HepG2 (cell line): ENCODE measurements at regions not wholly inside any gene's neighbourhood (a gene's known extent, or its start where the extent isn't known, plus 50 kb on each side); places are given as distances from the start of the nearest gene placed in this dataset.
A peak's percentile ranks its signal among the peaks of the same experiment; 100 is the strongest.

Source experiments
- AGO2 ChIP-seq: fragments of 200-400 bp; formaldehyde crosslinking; optimal IDR thresholded peaks from 2 replicates; pipeline ENCODE3; 2017; ENCODE audit warnings: mild to moderate bottlenecking, low read depth, low read length, moderate library complexity
- KDM2A ChIP-seq: sonication (generic); formaldehyde crosslinking; IDR thresholded peaks from 2 replicates; pipeline ENCODE4 v1.4.0; 2020; ENCODE audit warnings: low read depth, missing genetic modification reagents, borderline replicate concordance
- PITX1 ChIP-seq: sonication (generic); formaldehyde crosslinking; IDR thresholded peaks from 2 replicates; pipeline ENCODE4 v1.5.1; 2020; ENCODE audit warnings: mild to moderate bottlenecking, missing genetic modification reagents
- RBM22 ChIP-seq: fragments of 200-400 bp; formaldehyde crosslinking; optimal IDR thresholded peaks from 2 replicates; pipeline ENCODE3; 2017; ENCODE audit warnings: mild to moderate bottlenecking, low read length, moderate library complexity
- TF ChIP-seq, protein P1 (sequence below): sonication (generic); formaldehyde crosslinking; IDR thresholded peaks from 2 replicates; pipeline ENCODE4 v1.5.1; 2020; ENCODE audit warnings: mild to moderate bottlenecking, missing genetic modification reagents, moderate library complexity
- TF ChIP-seq, protein P2 (sequence below): sonication (generic); formaldehyde crosslinking; IDR thresholded peaks from 2 replicates; pipeline ENCODE4 v1.4.0; 2020; ENCODE audit warnings: missing genetic modification reagents
- TF ChIP-seq, protein P3 (sequence below): sonication (generic); formaldehyde crosslinking; IDR thresholded peaks from 2 replicates; pipeline ENCODE4 v1.4.0; 2020; ENCODE audit warnings: missing genetic modification reagents, borderline replicate concordance
- TF ChIP-seq, protein P4 (sequence below): sonication (generic); formaldehyde crosslinking; IDR thresholded peaks from 2 replicates; pipeline ENCODE4 v1.4.0; 2020; ENCODE audit warnings: mild to moderate bottlenecking, low read depth, missing genetic modification reagents

DNA sequence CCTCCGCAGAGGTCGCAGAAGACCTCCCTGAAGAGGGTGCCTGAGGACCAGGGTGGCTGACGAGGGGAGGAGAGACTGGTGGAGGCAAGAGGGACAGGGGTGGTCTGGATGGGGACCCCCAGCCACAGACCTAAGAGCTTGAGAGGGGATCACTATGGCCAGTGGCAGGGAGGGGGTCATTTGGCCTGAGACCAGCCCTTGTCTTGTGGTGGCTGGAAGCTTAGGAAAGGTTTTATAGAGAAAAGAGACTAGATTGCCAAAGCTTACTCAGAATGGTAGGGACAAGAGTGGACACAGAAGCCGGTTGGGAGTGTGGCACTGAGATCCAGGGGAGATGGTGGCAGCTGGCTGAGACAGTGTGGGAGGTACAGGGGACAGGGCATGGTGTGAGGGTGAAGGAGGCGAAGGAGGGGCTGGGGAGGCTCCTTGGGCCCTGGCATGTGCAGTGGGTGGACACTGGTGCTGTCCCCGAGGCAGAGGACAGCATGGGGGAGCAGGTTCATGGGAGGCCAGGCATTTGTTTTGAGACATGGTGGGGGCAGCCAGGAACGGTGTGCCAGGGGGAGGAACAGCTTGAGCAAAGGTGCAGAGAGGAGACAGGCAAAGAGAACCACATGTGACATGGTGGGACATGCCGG, 123.0 kb downstream of the C9orf50 start (continued):
- TF ChIP-seq, protein P1, sequence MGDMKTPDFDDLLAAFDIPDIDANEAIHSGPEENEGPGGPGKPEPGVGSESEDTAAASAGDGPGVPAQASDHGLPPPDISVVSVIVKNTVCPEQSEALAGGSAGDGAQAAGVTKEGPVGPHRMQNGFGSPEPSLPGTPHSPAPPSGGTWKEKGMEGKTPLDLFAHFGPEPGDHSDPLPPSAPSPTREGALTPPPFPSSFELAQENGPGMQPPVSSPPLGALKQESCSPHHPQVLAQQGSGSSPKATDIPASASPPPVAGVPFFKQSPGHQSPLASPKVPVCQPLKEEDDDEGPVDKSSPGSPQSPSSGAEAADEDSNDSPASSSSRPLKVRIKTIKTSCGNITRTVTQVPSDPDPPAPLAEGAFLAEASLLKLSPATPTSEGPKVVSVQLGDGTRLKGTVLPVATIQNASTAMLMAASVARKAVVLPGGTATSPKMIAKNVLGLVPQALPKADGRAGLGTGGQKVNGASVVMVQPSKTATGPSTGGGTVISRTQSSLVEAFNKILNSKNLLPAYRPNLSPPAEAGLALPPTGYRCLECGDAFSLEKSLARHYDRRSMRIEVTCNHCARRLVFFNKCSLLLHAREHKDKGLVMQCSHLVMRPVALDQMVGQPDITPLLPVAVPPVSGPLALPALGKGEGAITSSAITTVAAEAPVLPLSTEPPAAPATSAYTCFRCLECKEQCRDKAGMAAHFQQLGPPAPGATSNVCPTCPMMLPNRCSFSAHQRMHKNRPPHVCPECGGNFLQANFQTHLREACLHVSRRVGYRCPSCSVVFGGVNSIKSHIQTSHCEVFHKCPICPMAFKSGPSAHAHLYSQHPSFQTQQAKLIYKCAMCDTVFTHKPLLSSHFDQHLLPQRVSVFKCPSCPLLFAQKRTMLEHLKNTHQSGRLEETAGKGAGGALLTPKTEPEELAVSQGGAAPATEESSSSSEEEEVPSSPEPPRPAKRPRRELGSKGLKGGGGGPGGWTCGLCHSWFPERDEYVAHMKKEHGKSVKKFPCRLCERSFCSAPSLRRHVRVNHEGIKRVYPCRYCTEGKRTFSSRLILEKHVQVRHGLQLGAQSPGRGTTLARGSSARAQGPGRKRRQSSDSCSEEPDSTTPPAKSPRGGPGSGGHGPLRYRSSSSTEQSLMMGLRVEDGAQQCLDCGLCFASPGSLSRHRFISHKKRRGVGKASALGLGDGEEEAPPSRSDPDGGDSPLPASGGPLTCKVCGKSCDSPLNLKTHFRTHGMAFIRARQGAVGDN (CRISPR knock-in tag): peak; percentile 10; the same call in 1 of the 2 replicates
- TF ChIP-seq AGO2 (peak; percentile 36), KDM2A (CRISPR knock-in tag) (no peak), PITX1 (peak; percentile 34; the same call in 1 of the 2 replicates), RBM22 (peak; percentile 32)
- TF ChIP-seq, protein P2, sequence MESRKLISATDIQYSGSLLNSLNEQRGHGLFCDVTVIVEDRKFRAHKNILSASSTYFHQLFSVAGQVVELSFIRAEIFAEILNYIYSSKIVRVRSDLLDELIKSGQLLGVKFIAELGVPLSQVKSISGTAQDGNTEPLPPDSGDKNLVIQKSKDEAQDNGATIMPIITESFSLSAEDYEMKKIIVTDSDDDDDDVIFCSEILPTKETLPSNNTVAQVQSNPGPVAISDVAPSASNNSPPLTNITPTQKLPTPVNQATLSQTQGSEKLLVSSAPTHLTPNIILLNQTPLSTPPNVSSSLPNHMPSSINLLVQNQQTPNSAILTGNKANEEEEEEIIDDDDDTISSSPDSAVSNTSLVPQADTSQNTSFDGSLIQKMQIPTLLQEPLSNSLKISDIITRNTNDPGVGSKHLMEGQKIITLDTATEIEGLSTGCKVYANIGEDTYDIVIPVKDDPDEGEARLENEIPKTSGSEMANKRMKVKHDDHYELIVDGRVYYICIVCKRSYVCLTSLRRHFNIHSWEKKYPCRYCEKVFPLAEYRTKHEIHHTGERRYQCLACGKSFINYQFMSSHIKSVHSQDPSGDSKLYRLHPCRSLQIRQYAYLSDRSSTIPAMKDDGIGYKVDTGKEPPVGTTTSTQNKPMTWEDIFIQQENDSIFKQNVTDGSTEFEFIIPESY: no peak
- TF ChIP-seq, protein P3, sequence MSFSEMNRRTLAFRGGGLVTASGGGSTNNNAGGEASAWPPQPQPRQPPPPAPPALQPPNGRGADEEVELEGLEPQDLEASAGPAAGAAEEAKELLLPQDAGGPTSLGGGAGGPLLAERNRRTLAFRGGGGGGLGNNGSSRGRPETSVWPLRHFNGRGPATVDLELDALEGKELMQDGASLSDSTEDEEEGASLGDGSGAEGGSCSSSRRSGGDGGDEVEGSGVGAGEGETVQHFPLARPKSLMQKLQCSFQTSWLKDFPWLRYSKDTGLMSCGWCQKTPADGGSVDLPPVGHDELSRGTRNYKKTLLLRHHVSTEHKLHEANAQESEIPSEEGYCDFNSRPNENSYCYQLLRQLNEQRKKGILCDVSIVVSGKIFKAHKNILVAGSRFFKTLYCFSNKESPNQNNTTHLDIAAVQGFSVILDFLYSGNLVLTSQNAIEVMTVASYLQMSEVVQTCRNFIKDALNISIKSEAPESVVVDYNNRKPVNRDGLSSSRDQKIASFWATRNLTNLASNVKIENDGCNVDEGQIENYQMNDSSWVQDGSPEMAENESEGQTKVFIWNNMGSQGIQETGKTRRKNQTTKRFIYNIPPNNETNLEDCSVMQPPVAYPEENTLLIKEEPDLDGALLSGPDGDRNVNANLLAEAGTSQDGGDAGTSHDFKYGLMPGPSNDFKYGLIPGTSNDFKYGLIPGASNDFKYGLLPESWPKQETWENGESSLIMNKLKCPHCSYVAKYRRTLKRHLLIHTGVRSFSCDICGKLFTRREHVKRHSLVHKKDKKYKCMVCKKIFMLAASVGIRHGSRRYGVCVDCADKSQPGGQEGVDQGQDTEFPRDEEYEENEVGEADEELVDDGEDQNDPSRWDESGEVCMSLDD: no peak
- TF ChIP-seq, protein P4, sequence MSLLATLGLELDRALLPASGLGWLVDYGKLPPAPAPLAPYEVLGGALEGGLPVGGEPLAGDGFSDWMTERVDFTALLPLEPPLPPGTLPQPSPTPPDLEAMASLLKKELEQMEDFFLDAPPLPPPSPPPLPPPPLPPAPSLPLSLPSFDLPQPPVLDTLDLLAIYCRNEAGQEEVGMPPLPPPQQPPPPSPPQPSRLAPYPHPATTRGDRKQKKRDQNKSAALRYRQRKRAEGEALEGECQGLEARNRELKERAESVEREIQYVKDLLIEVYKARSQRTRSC (CRISPR knock-in tag): 0 out of 2 replicates have a peak, but pooled peaks have one; percentile 45
